ENCODE measurements at regions not wholly inside any gene's neighbourhood (a gene's known extent, or its start where the extent isn't known, plus 50 kb on each side); places are given as distances from the start of the nearest gene placed in this dataset.
"Not testable (repeated sequence)": the region's sequence is repeated elsewhere in the genome, so short reads cannot be mapped to it uniquely, and the experiment has no call there.

DNA sequence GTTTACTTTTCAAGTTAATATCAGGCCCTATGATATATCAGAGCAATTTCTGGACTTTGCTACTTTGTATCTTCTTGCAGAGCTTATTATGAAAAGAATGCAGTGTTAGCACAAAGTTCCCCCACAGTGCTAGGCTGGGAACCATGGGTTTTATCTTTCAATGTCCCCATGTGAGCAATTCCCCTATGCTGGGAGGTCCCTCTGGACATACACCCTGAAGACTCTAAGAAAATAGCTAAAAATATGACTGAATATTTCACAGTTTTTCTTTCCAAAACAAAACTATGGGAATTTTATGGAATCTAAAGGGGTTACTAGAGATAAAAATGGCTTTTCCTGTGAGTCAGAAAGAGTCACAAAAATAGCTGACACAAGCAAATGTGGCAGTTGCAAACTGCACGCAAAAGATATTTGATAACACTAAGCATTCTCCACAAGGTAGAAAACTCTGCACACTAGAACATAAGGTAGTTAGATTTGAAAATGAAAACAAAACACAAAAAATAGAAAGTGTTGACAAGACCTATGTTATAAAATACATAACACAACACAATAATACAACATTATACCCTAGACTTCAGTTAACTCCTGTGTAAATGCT is 487.5 kb upstream of the GRIN3A start:
- POLR2A ChIA-PET: no interaction called here
- in situ Hi-C loops (cut with HindIII; ENCODE audit: low pct_unique_long_range_greater_than_20kb, low sequenced_read_pairs) (no loop called here), intact Hi-C loops (cut with micrococcal nuclease; ENCODE audit: unreplicated experiment) (no loop called here)
- H3K9me3 ChIP-seq (ENCODE audit: control insufficient read depth, insufficient read depth, low read depth, low read length): no peaks in the 10 kb centered on the region
- H3K4me1 ChIP-seq (ENCODE audit: control insufficient read depth, insufficient read depth, low read length): no peaks in the 10 kb centered on the region
- no peaks in the 10 kb centered on the region for H3K27me3 ChIP-seq (ENCODE audit: control insufficient read depth, insufficient read depth, low read length)
- TF ChIP-seq POLR2AphosphoS5 (IDR thresholded peaks at IDR 0.05; ENCODE audit: low read depth, low read length): no peak
- TF ChIP-seq, protein P1, sequence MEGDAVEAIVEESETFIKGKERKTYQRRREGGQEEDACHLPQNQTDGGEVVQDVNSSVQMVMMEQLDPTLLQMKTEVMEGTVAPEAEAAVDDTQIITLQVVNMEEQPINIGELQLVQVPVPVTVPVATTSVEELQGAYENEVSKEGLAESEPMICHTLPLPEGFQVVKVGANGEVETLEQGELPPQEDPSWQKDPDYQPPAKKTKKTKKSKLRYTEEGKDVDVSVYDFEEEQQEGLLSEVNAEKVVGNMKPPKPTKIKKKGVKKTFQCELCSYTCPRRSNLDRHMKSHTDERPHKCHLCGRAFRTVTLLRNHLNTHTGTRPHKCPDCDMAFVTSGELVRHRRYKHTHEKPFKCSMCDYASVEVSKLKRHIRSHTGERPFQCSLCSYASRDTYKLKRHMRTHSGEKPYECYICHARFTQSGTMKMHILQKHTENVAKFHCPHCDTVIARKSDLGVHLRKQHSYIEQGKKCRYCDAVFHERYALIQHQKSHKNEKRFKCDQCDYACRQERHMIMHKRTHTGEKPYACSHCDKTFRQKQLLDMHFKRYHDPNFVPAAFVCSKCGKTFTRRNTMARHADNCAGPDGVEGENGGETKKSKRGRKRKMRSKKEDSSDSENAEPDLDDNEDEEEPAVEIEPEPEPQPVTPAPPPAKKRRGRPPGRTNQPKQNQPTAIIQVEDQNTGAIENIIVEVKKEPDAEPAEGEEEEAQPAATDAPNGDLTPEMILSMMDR (IDR thresholded peaks at IDR 0.05): no peak
- TF ChIP-seq SIN3A (IDR thresholded peaks at IDR 0.05; ENCODE audit: borderline replicate concordance, insufficient read depth, low read depth, low read length): no peak
- no peak for TF ChIP-seq TCF7L2 (IDR thresholded peaks at IDR 0.05; ENCODE audit: low read depth, low read length)
- TF ChIP-seq, protein P2, sequence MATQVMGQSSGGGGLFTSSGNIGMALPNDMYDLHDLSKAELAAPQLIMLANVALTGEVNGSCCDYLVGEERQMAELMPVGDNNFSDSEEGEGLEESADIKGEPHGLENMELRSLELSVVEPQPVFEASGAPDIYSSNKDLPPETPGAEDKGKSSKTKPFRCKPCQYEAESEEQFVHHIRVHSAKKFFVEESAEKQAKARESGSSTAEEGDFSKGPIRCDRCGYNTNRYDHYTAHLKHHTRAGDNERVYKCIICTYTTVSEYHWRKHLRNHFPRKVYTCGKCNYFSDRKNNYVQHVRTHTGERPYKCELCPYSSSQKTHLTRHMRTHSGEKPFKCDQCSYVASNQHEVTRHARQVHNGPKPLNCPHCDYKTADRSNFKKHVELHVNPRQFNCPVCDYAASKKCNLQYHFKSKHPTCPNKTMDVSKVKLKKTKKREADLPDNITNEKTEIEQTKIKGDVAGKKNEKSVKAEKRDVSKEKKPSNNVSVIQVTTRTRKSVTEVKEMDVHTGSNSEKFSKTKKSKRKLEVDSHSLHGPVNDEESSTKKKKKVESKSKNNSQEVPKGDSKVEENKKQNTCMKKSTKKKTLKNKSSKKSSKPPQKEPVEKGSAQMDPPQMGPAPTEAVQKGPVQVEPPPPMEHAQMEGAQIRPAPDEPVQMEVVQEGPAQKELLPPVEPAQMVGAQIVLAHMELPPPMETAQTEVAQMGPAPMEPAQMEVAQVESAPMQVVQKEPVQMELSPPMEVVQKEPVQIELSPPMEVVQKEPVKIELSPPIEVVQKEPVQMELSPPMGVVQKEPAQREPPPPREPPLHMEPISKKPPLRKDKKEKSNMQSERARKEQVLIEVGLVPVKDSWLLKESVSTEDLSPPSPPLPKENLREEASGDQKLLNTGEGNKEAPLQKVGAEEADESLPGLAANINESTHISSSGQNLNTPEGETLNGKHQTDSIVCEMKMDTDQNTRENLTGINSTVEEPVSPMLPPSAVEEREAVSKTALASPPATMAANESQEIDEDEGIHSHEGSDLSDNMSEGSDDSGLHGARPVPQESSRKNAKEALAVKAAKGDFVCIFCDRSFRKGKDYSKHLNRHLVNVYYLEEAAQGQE (IDR thresholded peaks at IDR 0.05; ENCODE audit: insufficient read depth in 1 of 2, low read depth in 2 of 2, low read length in 1 of 2): no peak
- H3K36me3 ChIP-seq (ENCODE audit: control insufficient read depth, insufficient read depth, low read length): no peaks in the 10 kb centered on the region
- ATAC-seq: no peak
- H3K27ac ChIP-seq (ENCODE audit: low read length): no peak overlapping the region
- DNase-seq (ENCODE audit: low read depth, low spot score): no peak
- BruUV-seq (replicated peaks): no TSS peak
- CTCF ChIA-PET: no interaction called here
- H3K4me3 ChIP-seq (ENCODE audit: low read depth in 2 of 2, low read length in 2 of 2): no peak overlapping the region

GRCh38 chr9:102223320-102224136 is 485.1 kb upstream of the GRIN3A start:
- H3K27ac ChIP-seq (ENCODE audit: low read length); H3K27me3 ChIP-seq (ENCODE audit: control insufficient read depth, insufficient read depth, low read length); POLR2A ChIA-PET; H3K4me3 ChIP-seq (ENCODE audit: low read depth in 2 of 2, low read length in 2 of 2); BruUV-seq (replicated peaks); intact Hi-C loops (cut with micrococcal nuclease; ENCODE audit: unreplicated experiment); in situ Hi-C loops (cut with HindIII; ENCODE audit: low pct_unique_long_range_greater_than_20kb, low sequenced_read_pairs); H3K4me1 ChIP-seq (ENCODE audit: control insufficient read depth, insufficient read depth, low read length); CTCF ChIA-PET; H3K9me3 ChIP-seq (ENCODE audit: control insufficient read depth, insufficient read depth, low read depth, low read length); ATAC-seq; DNase-seq (ENCODE audit: low read depth, low spot score); H3K36me3 ChIP-seq (ENCODE audit: control insufficient read depth, insufficient read depth, low read length): not testable (repeated sequence)

DNA sequence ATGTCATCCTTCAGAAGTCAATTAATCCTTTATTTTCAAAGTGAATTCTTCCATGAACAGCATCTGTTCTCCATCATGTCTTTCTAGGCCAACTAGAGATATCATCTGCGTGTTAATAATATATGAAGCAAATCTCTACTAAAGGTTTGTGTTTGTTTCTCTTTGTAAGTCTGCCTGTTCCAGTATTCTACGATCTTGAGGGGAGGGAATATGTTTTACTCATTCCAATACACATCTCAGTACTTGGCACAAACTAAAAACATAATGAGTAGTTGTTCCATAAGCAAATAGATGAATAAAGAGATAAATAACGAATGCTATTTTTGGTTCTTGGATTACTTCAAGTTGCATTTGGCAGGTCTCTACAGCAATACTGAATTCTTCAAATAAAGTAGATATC is 470.7 kb upstream of the GRIN3A start:
- intact Hi-C loops (cut with micrococcal nuclease; ENCODE audit: unreplicated experiment): no loop called here
- DNase-seq (ENCODE audit: low read depth, low spot score): no peak
- ATAC-seq: no peak
- no peak overlapping the region for H3K4me3 ChIP-seq (ENCODE audit: low read depth in 2 of 2, low read length in 2 of 2)
- TF ChIP-seq POLR2AphosphoS5 (IDR thresholded peaks at IDR 0.05; ENCODE audit: low read depth, low read length) (no peak), TCF7L2 (IDR thresholded peaks at IDR 0.05; ENCODE audit: low read depth, low read length) (no peak), SIN3A (IDR thresholded peaks at IDR 0.05; ENCODE audit: borderline replicate concordance, insufficient read depth, low read depth, low read length) (no peak)
- TF ChIP-seq, protein P2 (IDR thresholded peaks at IDR 0.05; ENCODE audit: insufficient read depth in 1 of 2, low read depth in 2 of 2, low read length in 1 of 2): no peak
- TF ChIP-seq, protein P1 (IDR thresholded peaks at IDR 0.05): no peak
- CTCF ChIA-PET: no interaction called here
- no peaks in the 10 kb centered on the region for H3K36me3 ChIP-seq (ENCODE audit: control insufficient read depth, insufficient read depth, low read length)
- H3K4me1 ChIP-seq (ENCODE audit: control insufficient read depth, insufficient read depth, low read length): no peaks in the 10 kb centered on the region
- no peaks in the 10 kb centered on the region for H3K9me3 ChIP-seq (ENCODE audit: control insufficient read depth, insufficient read depth, low read depth, low read length)
- POLR2A ChIA-PET: no interaction called here
- in situ Hi-C loops (cut with HindIII; ENCODE audit: low pct_unique_long_range_greater_than_20kb, low sequenced_read_pairs): no loop called here
- BruUV-seq (replicated peaks): no TSS peak
- H3K27ac ChIP-seq (ENCODE audit: low read length): no peak overlapping the region
- no peaks in the 10 kb centered on the region for H3K27me3 ChIP-seq (ENCODE audit: control insufficient read depth, insufficient read depth, low read length)
